Glomerular visceral epithelial cell (primary cell): ENCODE measurements at regions not wholly inside any gene's neighbourhood (a gene's known extent, or its start where the extent isn't known, plus 50 kb on each side); places are given as distances from the start of the nearest gene placed in this dataset.
"Not testable (repeated sequence)": the region's sequence is repeated elsewhere in the genome, so short reads cannot be mapped to it uniquely, and the experiment has no call there.

ENCODE experiments used
- DNase-seq: peaks from one replicate; pipeline ENCODE4 v3.0.0-alpha.2; 2016; ENCODE audit errors: extremely low spot score

GRCh38 chr5:88666761-88667495, 216.1 kb downstream of the MEF2C start:
- DNase-seq = no peak

- no peak for DNase-seq
Measured at GRCh38 chr5:88665750-88666215, 217.2 kb downstream of the MEF2C start.

- no peak for DNase-seq
Measured at GRCh38 chr5:88664645-88665044, 218.3 kb downstream of the MEF2C start.

- DNase-seq = no peak
Measured at GRCh38 chr5:88663793-88664216, 219.2 kb downstream of the MEF2C start.

GRCh38 chr5:88662846-88663245, 220.1 kb downstream of the MEF2C start:
- DNase-seq = no peak

- DNase-seq = no peak
Measured at GRCh38 chr5:88661806-88662207, 221.2 kb downstream of the MEF2C start.

- DNase-seq = peak; percentile 75
Measured at GRCh38 chr5:88660947-88661805, 221.8 kb downstream of the MEF2C start.

GRCh38 chr5:88660264-88660946, 222.6 kb downstream of the MEF2C start:
- DNase-seq = peak; percentile 49

- DNase-seq = no peak
Measured at GRCh38 chr5:88659529-88660263, 223.3 kb downstream of the MEF2C start.

- DNase-seq = no peak
Measured at GRCh38 chr5:88658886-88659285, 224.1 kb downstream of the MEF2C start.

GRCh38 chr5:88657906-88658775, 224.8 kb downstream of the MEF2C start:
- DNase-seq = no peak

GRCh38 chr5:88657136-88657535, 225.8 kb downstream of the MEF2C start:
- no peak for DNase-seq

- DNase-seq = no peak
Measured at GRCh38 chr5:88656221-88656950, 226.6 kb downstream of the MEF2C start.

- no peak for DNase-seq
Measured at GRCh38 chr5:88653471-88653870, 229.5 kb downstream of the MEF2C start.

GRCh38 chr5:88647901-88648300, 235.1 kb downstream of the MEF2C start:
- no peak for DNase-seq

GRCh38 chr5:88646866-88647265, 236.1 kb downstream of the MEF2C start:
- no peak for DNase-seq

- DNase-seq = peak; percentile 53
Measured at GRCh38 chr5:88644676-88645075, 238.3 kb downstream of the MEF2C start.

- DNase-seq = no peak
Measured at GRCh38 chr5:88643315-88643714, 239.7 kb downstream of the MEF2C start.

- no peak for DNase-seq
Measured at GRCh38 chr5:88634014-88634413, 249.0 kb downstream of the MEF2C start.

- DNase-seq = not testable (repeated sequence)
Measured at GRCh38 chr5:88622890-88623289, 260.1 kb downstream of the MEF2C start.
